Endothelial cell (in vitro differentiated cells): ENCODE measurements at regions not wholly inside any gene's neighbourhood (a gene's known extent, or its start where the extent isn't known, plus 50 kb on each side); places are given as distances from the start of the nearest gene placed in this dataset.

Experiments used
- DNase-seq: peaks from one replicate; pipeline ENCODE4 v3.0.0; 2021; ENCODE audit warnings: low spot score
- H3K27ac Mint-ChIP-seq: one replicate; pipeline ENCODE4 v1.8.0; 2021; ENCODE audit warnings: mixed read lengths, inconsistent platforms; ENCODE audit not compliant: unreplicated experiment
- H3K27me3 Mint-ChIP-seq: one replicate; pipeline ENCODE4 v1.8.0; 2021; ENCODE audit warnings: mild to moderate bottlenecking, moderate library complexity, mixed read lengths, inconsistent platforms; ENCODE audit not compliant: unreplicated experiment
- H3K36me3 Mint-ChIP-seq: one replicate; pipeline ENCODE4 v1.8.0; 2021; ENCODE audit warnings: mild to moderate bottlenecking, low read depth, mixed read lengths, inconsistent platforms; ENCODE audit not compliant: unreplicated experiment
- H3K4me1 Mint-ChIP-seq: one replicate; pipeline ENCODE4 v1.8.0; 2021; ENCODE audit warnings: mild to moderate bottlenecking, mixed read lengths, inconsistent platforms; ENCODE audit not compliant: unreplicated experiment
- H3K4me3 Mint-ChIP-seq: one replicate; pipeline ENCODE4 v1.8.0; 2021; ENCODE audit warnings: mild to moderate bottlenecking, mixed read lengths, inconsistent platforms; ENCODE audit not compliant: unreplicated experiment
- H3K9me3 Mint-ChIP-seq: one replicate; pipeline ENCODE4 v1.8.0; 2021; ENCODE audit warnings: mixed read lengths, inconsistent platforms; ENCODE audit not compliant: unreplicated experiment
- TF ChIP-seq, protein P1 (sequence below): fragments of 200-600 bp; sonication (generic); IDR thresholded peaks from one replicate; pipeline ENCODE4 v1.5.0; 2021; ENCODE audit warnings: antibody characterized with exemption; ENCODE audit not compliant: unreplicated experiment

GRCh38 chr3:26825454-26825853 lies 202.9 kb downstream of the LRRC3B start:
- no peaks in the 10 kb centered on the region for H3K27me3 Mint-ChIP-seq
- TF ChIP-seq, protein P1, sequence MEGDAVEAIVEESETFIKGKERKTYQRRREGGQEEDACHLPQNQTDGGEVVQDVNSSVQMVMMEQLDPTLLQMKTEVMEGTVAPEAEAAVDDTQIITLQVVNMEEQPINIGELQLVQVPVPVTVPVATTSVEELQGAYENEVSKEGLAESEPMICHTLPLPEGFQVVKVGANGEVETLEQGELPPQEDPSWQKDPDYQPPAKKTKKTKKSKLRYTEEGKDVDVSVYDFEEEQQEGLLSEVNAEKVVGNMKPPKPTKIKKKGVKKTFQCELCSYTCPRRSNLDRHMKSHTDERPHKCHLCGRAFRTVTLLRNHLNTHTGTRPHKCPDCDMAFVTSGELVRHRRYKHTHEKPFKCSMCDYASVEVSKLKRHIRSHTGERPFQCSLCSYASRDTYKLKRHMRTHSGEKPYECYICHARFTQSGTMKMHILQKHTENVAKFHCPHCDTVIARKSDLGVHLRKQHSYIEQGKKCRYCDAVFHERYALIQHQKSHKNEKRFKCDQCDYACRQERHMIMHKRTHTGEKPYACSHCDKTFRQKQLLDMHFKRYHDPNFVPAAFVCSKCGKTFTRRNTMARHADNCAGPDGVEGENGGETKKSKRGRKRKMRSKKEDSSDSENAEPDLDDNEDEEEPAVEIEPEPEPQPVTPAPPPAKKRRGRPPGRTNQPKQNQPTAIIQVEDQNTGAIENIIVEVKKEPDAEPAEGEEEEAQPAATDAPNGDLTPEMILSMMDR: no peak
- no peaks in the 10 kb centered on the region for H3K4me1 Mint-ChIP-seq
- no peak for DNase-seq
- no peaks in the 10 kb centered on the region for H3K36me3 Mint-ChIP-seq
- no peak overlapping the region for H3K27ac Mint-ChIP-seq
- peaks cover 16% of the 10 kb centered on the region for H3K9me3 Mint-ChIP-seq
- H3K4me3 Mint-ChIP-seq: no peak overlapping the region

DNA sequence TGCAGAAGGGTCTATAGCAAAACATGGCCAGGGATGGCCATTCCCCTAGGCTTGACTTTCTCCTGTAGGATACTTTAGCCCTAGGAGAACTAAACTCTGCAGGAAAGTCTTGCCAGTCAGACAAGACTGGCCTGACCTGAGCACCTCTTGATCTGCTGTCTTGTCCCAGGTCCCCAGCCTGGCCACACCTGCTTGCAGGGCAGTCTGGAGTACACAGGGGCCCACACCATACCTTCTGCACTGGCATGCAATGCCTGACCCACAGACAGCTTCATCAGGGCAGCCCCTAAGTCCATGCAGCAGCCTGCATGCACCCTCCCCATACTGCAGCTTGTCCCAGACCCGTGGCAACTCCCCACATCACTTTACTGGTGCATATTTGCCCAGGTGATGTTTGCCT lies 204.6 kb downstream of the LRRC3B start:
- H3K36me3 Mint-ChIP-seq: no peaks in the 10 kb centered on the region
- no peaks in the 10 kb centered on the region for H3K4me1 Mint-ChIP-seq
- H3K27ac Mint-ChIP-seq: no peak overlapping the region
- no peaks in the 10 kb centered on the region for H3K27me3 Mint-ChIP-seq
- no peak for DNase-seq
- H3K9me3 Mint-ChIP-seq: peaks cover 16% of the 10 kb centered on the region
- no peak overlapping the region for H3K4me3 Mint-ChIP-seq
- TF ChIP-seq, protein P1: no peak

- TF ChIP-seq, protein P1: no peak
- H3K27me3 Mint-ChIP-seq: peaks cover 2% of the 10 kb centered on the region
- H3K4me1 Mint-ChIP-seq: no peaks in the 10 kb centered on the region
- H3K36me3 Mint-ChIP-seq: no peaks in the 10 kb centered on the region
- H3K9me3 Mint-ChIP-seq: no peaks in the 10 kb centered on the region
- no peak overlapping the region for H3K4me3 Mint-ChIP-seq
- H3K27ac Mint-ChIP-seq: no peak overlapping the region
- DNase-seq: no peak
Observed at GRCh38 chr3:26838026-26838425, 215.5 kb downstream of the LRRC3B start.

- no peaks in the 10 kb centered on the region for H3K36me3 Mint-ChIP-seq
- H3K27ac Mint-ChIP-seq: no peak overlapping the region
- H3K27me3 Mint-ChIP-seq: peaks cover 2% of the 10 kb centered on the region
- H3K4me1 Mint-ChIP-seq: no peaks in the 10 kb centered on the region
- H3K9me3 Mint-ChIP-seq: no peaks in the 10 kb centered on the region
- no peak for DNase-seq
- TF ChIP-seq, protein P1: no peak
- no peak overlapping the region for H3K4me3 Mint-ChIP-seq
Observed at GRCh38 chr3:26839001-26839400, 216.4 kb downstream of the LRRC3B start.

DNA sequence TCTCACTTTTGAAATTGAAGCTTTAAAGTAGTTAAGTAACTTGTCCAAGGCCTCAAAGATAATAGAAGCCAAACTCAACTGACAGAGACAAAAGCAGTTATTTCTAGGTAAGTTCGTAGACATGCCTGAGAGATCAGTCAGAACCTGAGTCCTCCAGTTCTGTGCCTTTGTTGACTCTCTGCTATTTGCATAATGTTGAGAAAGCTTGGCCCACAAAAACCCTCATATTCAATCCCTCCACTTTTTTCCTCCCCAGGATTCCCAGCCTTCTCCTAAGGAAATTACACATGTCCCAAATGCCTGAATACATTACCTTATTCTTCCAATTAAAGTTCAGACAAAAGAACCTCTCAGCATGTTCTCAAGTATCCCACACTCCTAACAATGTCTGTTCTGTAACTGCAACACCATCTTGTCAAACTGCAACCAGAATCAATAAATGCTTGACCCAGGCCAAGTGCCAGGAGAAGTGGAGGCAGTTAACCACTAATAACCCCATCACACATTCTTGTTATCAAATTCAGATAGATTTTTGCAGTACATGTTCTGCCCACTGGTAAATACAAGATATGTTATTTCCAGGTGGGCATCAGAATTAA lies 217.8 kb downstream of the LRRC3B start:
- Mint-ChIP-seq H3K4me3 (no peak overlapping the region), H3K9me3 (no peaks in the 10 kb centered on the region), H3K27ac (no peak overlapping the region), H3K4me1 (no peaks in the 10 kb centered on the region), H3K27me3 (peaks cover 2% of the 10 kb centered on the region), H3K36me3 (no peaks in the 10 kb centered on the region)
- no peak for DNase-seq
- TF ChIP-seq, protein P1: no peak
